GM12892 (cell line): ENCODE measurements at regions not wholly inside any gene's neighbourhood (a gene's known extent, or its start where the extent isn't known, plus 50 kb on each side); places are given as distances from the start of the nearest gene placed in this dataset.

Experiments used
- DNase-seq: peaks from one replicate; pipeline ENCODE4 v3.0.0; 2011; ENCODE audit not compliant: insufficient read length
- FAIRE-seq: peaks from 2 replicates; lab custom pipeline; 2011; peaks lifted over from hg19 to GRCh38; lab: Jason Lieb, UNC
- POLR2A ChIP-seq: IDR thresholded peaks from 2 replicates; pipeline ENCODE4 v1.6.1; 2011; ENCODE audit warnings: low read depth, low read length, control low read depth
- POLR2AphosphoS5 ChIP-seq: IDR thresholded peaks from 2 replicates; pipeline ENCODE4 v1.6.1; 2011; ENCODE audit warnings: low read depth, low read length, control low read depth
- TAF1 ChIP-seq: IDR thresholded peaks from 2 replicates; pipeline ENCODE4 v1.6.1; 2011; ENCODE audit warnings: low read depth, mild to moderate bottlenecking, control low read depth, low read length, borderline replicate concordance

- DNase-seq (no peak), FAIRE-seq (no peak)
- TF ChIP-seq POLR2AphosphoS5, result no peak
- TF ChIP-seq POLR2A, result no peak
- TF ChIP-seq TAF1, result no peak
These were observed 285.4 kb downstream of the TLE4 start for GRCh38 chr9:79857188-79857587.

DNA sequence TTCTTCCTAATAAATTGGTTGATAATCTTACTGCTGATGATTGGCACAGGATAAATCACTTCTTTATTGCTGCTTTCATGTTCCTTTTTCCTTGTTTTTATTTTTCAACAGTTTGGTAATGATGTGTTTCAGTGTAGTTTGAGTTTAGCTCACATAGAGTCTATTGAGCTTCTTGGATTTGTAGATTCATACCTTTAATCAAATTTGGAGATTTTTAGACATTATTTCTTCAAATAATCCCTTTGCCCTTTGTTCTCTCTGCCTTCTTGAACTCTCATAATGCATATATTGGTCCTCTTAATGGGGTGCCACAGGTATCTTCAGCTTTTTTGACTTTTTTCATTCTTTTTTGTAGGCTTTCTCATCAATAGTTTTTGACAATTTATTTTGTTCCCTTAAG is 275.3 kb downstream of the TLE4 start:
- DNase-seq (no peak), FAIRE-seq (no peak)
- no peak for TF ChIP-seq POLR2A
- no peak for TF ChIP-seq TAF1
- no peak for TF ChIP-seq POLR2AphosphoS5

GRCh38 chr9:79829566-79830302 is 258.0 kb downstream of the TLE4 start:
- TF ChIP-seq POLR2AphosphoS5 (no peak), POLR2A (no peak), TAF1 (no peak)
- FAIRE-seq (no peak), DNase-seq (no peak)

GRCh38 chr9:79824265-79824664 is 252.5 kb downstream of the TLE4 start:
- no peak for TF ChIP-seq POLR2AphosphoS5
- TF ChIP-seq TAF1, result no peak
- no peak for TF ChIP-seq POLR2A
- DNase-seq (no peak), FAIRE-seq (no peak)

- DNase-seq, result no peak
- TF ChIP-seq POLR2AphosphoS5 (no peak), POLR2A (no peak), TAF1 (no peak)
- FAIRE-seq, result no peak
These were observed 245.8 kb downstream of the TLE4 start for GRCh38 chr9:79817438-79818004.

GRCh38 chr9:79813258-79813638 is 241.5 kb downstream of the TLE4 start:
- FAIRE-seq (no peak), DNase-seq (no peak)
- TF ChIP-seq POLR2AphosphoS5 (no peak), TAF1 (no peak), POLR2A (no peak)

DNA sequence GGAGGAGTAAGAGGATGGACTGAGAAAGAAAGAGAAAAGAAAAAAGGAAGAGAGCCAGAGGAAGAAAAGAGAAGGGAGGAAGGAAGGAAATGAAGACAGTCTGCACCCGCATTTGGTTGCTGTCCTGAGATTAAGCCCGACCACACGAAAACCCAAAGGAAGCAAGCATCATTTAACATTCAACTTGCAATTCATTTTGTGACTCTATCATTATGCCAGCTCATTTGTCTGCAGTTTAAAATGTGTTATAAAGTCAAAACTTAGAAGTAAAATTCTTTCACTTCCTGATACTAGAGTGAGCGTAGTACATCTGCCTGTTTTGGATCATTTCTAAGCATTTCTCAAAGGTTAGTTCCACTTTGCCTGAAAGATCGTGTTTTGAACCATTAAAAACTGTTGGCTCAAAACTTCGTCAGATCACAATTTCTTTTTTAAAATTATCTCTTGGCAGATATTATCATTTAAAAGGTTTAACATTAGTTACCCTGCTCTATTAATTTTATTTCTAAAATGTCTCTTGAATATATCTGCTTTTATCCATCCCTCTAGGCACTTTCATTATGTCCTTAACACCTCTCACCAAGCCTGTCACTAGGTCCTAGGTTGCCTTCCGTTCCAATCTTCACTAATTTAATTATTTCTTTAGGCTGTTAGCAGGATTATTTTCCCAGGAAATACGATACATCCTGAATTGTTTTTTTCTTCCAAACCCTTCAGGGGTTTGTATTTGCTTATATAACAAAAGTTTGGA is 240.9 kb downstream of the TLE4 start:
- TF ChIP-seq TAF1, result no peak
- TF ChIP-seq POLR2A, result no peak
- TF ChIP-seq POLR2AphosphoS5, result no peak
- DNase-seq, result no peak
- no peak for FAIRE-seq

DNA sequence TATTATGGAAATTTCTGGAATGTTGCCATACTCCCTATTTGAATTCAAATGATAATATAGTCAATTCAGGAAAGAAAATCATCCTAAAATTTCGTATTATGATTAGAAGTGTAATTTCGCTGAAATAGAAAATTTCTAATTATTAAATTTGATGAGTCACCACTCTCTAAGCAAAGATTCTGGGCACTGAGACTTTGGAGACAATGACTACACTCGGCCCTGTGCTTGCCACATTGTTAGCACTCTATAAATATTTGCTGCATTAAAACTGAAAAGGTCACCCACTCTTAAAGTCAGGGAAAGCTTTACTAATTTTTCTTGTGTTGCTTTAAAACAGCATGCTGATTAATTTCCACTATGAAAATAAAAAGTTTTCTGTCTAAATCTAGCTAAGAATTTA is 240.3 kb downstream of the TLE4 start:
- TF ChIP-seq TAF1 (no peak), POLR2AphosphoS5 (no peak), POLR2A (no peak)
- DNase-seq (no peak), FAIRE-seq (no peak)

DNA sequence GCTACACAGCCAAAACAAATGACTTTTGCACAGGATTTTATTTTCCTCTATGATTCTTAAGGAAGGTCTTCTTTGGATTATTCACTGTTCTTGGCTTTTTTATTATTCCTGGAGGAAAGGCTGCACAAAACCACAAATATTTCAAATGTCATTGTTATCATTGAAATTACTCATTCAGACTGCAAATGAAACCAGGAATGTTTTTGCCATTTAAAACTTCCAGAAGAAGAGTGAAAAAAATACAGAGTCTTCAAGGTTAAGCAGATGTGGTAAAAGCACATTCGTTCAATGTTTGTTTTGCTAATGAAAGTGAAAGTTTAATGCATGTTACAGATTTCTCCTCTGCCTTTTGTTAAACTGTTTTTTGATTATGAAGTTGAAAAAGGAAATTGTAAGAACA is 238.2 kb downstream of the TLE4 start:
- FAIRE-seq (no peak), DNase-seq (no peak)
- TF ChIP-seq POLR2A (no peak), TAF1 (no peak), POLR2AphosphoS5 (no peak)

DNA sequence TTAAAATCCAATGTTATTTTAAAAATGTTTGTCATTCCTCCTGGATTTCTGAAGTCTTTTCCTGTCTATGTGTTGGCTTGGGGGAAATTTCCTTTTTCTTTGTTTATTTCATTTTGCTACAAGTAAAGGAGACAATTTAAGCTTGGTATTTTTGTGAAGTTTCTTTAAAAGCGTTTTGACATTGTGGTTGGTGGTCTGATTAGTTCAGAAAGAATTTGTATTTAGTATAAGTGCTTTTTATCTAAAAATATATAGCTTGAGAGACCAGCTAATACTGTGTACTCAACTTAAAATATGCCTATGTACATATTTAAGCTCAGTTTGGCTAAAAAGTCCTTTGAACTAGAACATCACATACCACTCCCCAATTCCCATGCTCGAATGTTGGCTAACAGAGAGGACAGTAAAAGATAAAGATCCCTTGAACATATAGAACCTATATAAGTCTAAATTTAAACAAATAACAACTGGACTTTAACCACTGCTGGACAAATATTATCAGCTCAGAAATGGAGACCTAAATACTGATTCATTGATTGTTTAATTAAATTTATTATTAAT is 237.6 kb downstream of the TLE4 start:
- FAIRE-seq (no peak), DNase-seq (no peak)
- TF ChIP-seq POLR2A (no peak), TAF1 (no peak), POLR2AphosphoS5 (no peak)

DNA sequence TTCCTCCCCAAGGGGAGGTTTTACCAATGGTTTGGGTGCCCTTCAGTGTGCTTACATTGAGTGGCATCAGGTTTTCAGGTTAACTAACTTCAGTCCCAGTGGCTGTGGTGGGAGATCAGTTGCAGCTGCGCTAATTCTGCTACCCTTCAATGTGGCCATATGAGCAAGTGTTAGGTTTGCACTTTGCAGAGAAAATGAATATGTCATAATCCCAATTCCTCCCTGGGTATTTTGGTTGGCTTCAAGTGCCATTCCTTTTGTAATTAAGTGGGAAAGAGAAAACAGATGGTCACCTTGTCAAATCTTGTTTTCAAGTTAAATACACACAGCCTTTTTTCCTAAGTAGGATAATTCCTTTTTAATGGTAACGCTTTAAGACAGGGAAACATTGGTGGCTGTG is 236.2 kb downstream of the TLE4 start:
- TF ChIP-seq POLR2AphosphoS5 (no peak), POLR2A (no peak), TAF1 (no peak)
- no peak for FAIRE-seq
- DNase-seq, result no peak
